Epithelial cell of proximal tubule (primary cell): ENCODE measurements at regions not wholly inside any gene's neighbourhood (a gene's known extent, or its start where the extent isn't known, plus 50 kb on each side); places are given as distances from the start of the nearest gene placed in this dataset.

Experiments used
- DNase-seq: peaks from one replicate; pipeline ENCODE4 v3.0.0-alpha.2; 2011; ENCODE audit warnings: low read depth
- H3K4me3 ChIP-seq: 2 replicates; pipeline ENCODE4 v1.5.1; 2011; ENCODE audit warnings: low read depth, mild to moderate bottlenecking, low read length
- CTCF ChIP-seq: conservative IDR thresholded peaks from 2 replicates; pipeline ENCODE4 v1.5.1; 2012; ENCODE audit warnings: low read depth, mild to moderate bottlenecking, low read length

GRCh38 chr2:47265158-47265557 lies 88.8 kb upstream of the CALM2 start:
- no peak overlapping the region for H3K4me3 ChIP-seq
- no peak for DNase-seq
- TF ChIP-seq CTCF = no peak

- no peak for DNase-seq
- no peak overlapping the region for H3K4me3 ChIP-seq
- no peak for TF ChIP-seq CTCF
These were observed 88.4 kb upstream of the CALM2 start for GRCh38 chr2:47264686-47265085.

- peak; percentile 50 for TF ChIP-seq CTCF
- no peak for DNase-seq
- no peak overlapping the region for H3K4me3 ChIP-seq
These were observed 87.8 kb upstream of the CALM2 start for GRCh38 chr2:47264143-47264542.

- no peak for TF ChIP-seq CTCF
- DNase-seq = no peak
- no peak overlapping the region for H3K4me3 ChIP-seq
These were observed 86.3 kb upstream of the CALM2 start for GRCh38 chr2:47262657-47263056.

- no peak for TF ChIP-seq CTCF
- DNase-seq = no peak
- H3K4me3 ChIP-seq = no peak overlapping the region
These were observed 84.7 kb upstream of the CALM2 start for GRCh38 chr2:47260971-47261370.

GRCh38 chr2:47259829-47260228 lies 83.5 kb upstream of the CALM2 start:
- no peak overlapping the region for H3K4me3 ChIP-seq
- TF ChIP-seq CTCF = no peak
- DNase-seq = no peak

- no peak for TF ChIP-seq CTCF
- DNase-seq = no peak
These were observed 81.6 kb upstream of the CALM2 start for GRCh38 chr2:47257946-47258348.

More at GRCh38 chr2:47257946-47258348, 81.6 kb upstream of the CALM2 start:
- H3K4me3 ChIP-seq = no peak overlapping the region
